WI38 (cell line): ENCODE measurements at regions not wholly inside any gene's neighbourhood (a gene's known extent, or its start where the extent isn't known, plus 50 kb on each side); places are given as distances from the start of the nearest gene placed in this dataset.

ENCODE experiments used
- H3K4me3 ChIP-seq: 2 replicates; pipeline ENCODE4 v1.5.1; 2011; ENCODE audit warnings: low read depth, mild to moderate bottlenecking, control low read depth, low read length
- CTCF ChIP-seq: IDR thresholded peaks from 2 replicates; pipeline ENCODE4 v1.5.1; 2012; ENCODE audit warnings: low read depth, mild to moderate bottlenecking, control low read depth, low read length

GRCh38 chr5:145574889-145575573 lies 260.1 kb downstream of the PRELID2 start:
- no peak overlapping the region for H3K4me3 ChIP-seq
- no peak for TF ChIP-seq CTCF

GRCh38 chr5:145568581-145568980 lies 266.6 kb downstream of the PRELID2 start:
- TF ChIP-seq CTCF = no peak
- no peak overlapping the region for H3K4me3 ChIP-seq

GRCh38 chr5:145562931-145563330 lies 272.2 kb downstream of the PRELID2 start:
- no peak for TF ChIP-seq CTCF
- no peak overlapping the region for H3K4me3 ChIP-seq

GRCh38 chr5:145558288-145558687 lies 276.9 kb downstream of the PRELID2 start:
- no peak overlapping the region for H3K4me3 ChIP-seq
- TF ChIP-seq CTCF = no peak

GRCh38 chr5:145557345-145557744 lies 277.8 kb downstream of the PRELID2 start:
- no peak for TF ChIP-seq CTCF
- H3K4me3 ChIP-seq = no peak overlapping the region

GRCh38 chr5:145554399-145554798 lies 280.7 kb downstream of the PRELID2 start:
- TF ChIP-seq CTCF = no peak
- no peak overlapping the region for H3K4me3 ChIP-seq

GRCh38 chr5:145553177-145553576 lies 282.0 kb downstream of the PRELID2 start:
- no peak for TF ChIP-seq CTCF
- no peak overlapping the region for H3K4me3 ChIP-seq
